ENCODE measurements at regions not wholly inside any gene's neighbourhood (a gene's known extent, or its start where the extent isn't known, plus 50 kb on each side); places are given as distances from the start of the nearest gene placed in this dataset.

GRCh38 chrX:134144231-134144630 is 92.8 kb upstream of the CCDC160 start (continued):
- TF ChIP-seq PBX3 (CRISPR knock-in tag; IDR thresholded peaks at IDR 0.05), result no peak

GRCh38 chrX:134146493-134146892 is 90.5 kb upstream of the CCDC160 start:
- no peaks in the 10 kb centered on the region for H3K36me3 ChIP-seq (ENCODE audit: control insufficient read depth in 2 of 2, insufficient read depth in 1 of 2, low read length in 2 of 2)
- POLR2A ChIA-PET, result no interaction called here
- CTCF ChIA-PET, result interaction anchor here (0.6 to 3.5 kb wide), 3 partner anchors 44 to 213 kb away, joined by 3 to 19 read pairs (median 3); no protein-coding TSS in a partner anchor
- H3K27ac ChIP-seq (ENCODE audit: extremely low read depth, low read depth, low read length), result no peak overlapping the region
- TF ChIP-seq ZNF391 (tag by site-specific recombination; IDR thresholded peaks at IDR 0.05; ENCODE audit: borderline replicate concordance, low read depth) (no peak), ZIC2 (tag by site-specific recombination; IDR thresholded peaks at IDR 0.05) (no peak), SP3 (tag by site-specific recombination; IDR thresholded peaks at IDR 0.05) (no peak), ZNF843 (tag by site-specific recombination; IDR thresholded peaks at IDR 0.05) (no peak), ZNF404 (tag by site-specific recombination; IDR thresholded peaks at IDR 0.05) (no peak), WT1 (tag by site-specific recombination; IDR thresholded peaks at IDR 0.05) (no peak), ZNF132 (tag by site-specific recombination; IDR thresholded peaks at IDR 0.05; ENCODE audit: borderline replicate concordance) (no peak), ZNF791 (tag by site-specific recombination; IDR thresholded peaks at IDR 0.05) (no peak)
- H3K4me1 ChIP-seq (ENCODE audit: control insufficient read depth, insufficient read depth, low read length), result no peaks in the 10 kb centered on the region
- no peaks in the 10 kb centered on the region for H3K9me3 ChIP-seq (ENCODE audit: control insufficient read depth, insufficient read depth, low read depth, low read length)
- no peak overlapping the region for H3K4me3 ChIP-seq (ENCODE audit: low read depth, low read length)

DNA sequence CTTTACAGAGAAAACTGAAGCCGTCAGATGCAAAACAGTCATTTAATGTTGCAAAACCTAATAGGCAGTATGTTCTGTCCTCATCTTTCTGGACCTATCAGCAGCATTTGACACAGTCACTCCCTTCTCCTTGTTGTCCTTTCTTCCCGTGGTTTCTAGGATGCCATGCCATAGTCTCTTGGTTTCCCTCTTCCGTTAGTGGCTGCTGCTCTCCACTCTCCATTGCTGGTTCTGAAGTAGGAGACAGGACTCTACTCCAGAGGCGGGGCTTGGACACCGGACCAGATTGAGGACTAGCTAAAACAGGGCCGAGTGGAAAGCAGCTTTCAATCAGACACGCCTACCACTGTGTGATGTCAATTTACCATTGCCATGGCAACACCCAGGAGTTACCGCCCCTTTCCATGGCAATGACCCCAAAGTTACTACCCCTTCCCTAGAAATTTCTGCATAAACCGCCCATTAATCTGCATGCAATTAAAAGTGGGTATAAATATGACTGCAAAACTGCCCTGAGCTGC is 88.8 kb upstream of the CCDC160 start:
- no peaks in the 10 kb centered on the region for H3K9me3 ChIP-seq (ENCODE audit: control insufficient read depth, insufficient read depth, low read depth, low read length)
- ChIA-PET POLR2A (no interaction called here), CTCF (interaction anchor here (0.5 to 0.6 kb wide), 2 partner anchors 129 to 1395 kb away, joined by 3 read pairs; no protein-coding TSS in a partner anchor)
- H3K4me1 ChIP-seq (ENCODE audit: control insufficient read depth, insufficient read depth, low read length), result no peaks in the 10 kb centered on the region
- TF ChIP-seq ZNF10 (tag by site-specific recombination; IDR thresholded peaks at IDR 0.05), result no peak
- H3K4me3 ChIP-seq (ENCODE audit: low read depth, low read length), result no peak overlapping the region
- H3K27ac ChIP-seq (ENCODE audit: extremely low read depth, low read depth, low read length), result no peak overlapping the region
- H3K36me3 ChIP-seq (ENCODE audit: control insufficient read depth in 2 of 2, insufficient read depth in 1 of 2, low read length in 2 of 2), result no peaks in the 10 kb centered on the region

GRCh38 chrX:134158821-134159512 is 78.0 kb upstream of the CCDC160 start:
- H3K4me3 ChIP-seq (ENCODE audit: low read depth, low read length), result no peak overlapping the region
- CTCF ChIA-PET, result no interaction called here
- H3K4me1 ChIP-seq (ENCODE audit: control insufficient read depth, insufficient read depth, low read length), result no peaks in the 10 kb centered on the region
- no peak overlapping the region for H3K27ac ChIP-seq (ENCODE audit: extremely low read depth, low read depth, low read length)
- POLR2A ChIA-PET, result no interaction called here
- H3K9me3 ChIP-seq (ENCODE audit: control insufficient read depth, insufficient read depth, low read depth, low read length), result no peaks in the 10 kb centered on the region
- H3K36me3 ChIP-seq (ENCODE audit: control insufficient read depth in 2 of 2, insufficient read depth in 1 of 2, low read length in 2 of 2), result no peaks in the 10 kb centered on the region
- TF ChIP-seq SP2 (tag by site-specific recombination; IDR thresholded peaks at IDR 0.05) (no peak), SCRT2 (tag by site-specific recombination; IDR thresholded peaks at IDR 0.05) (no peak), ZNF398 (tag by site-specific recombination; IDR thresholded peaks at IDR 0.05) (no peak), ZNF791 (tag by site-specific recombination; IDR thresholded peaks at IDR 0.05) (no peak), ZNF292 (tag by site-specific recombination; IDR thresholded peaks at IDR 0.05; ENCODE audit: borderline replicate concordance, low read depth) (no peak), OSR2 (tag by site-specific recombination; IDR thresholded peaks at IDR 0.05) (no peak), BCL11B (tag by site-specific recombination; IDR thresholded peaks at IDR 0.05; ENCODE audit: low read depth) (no peak), ZNF266 (tag by site-specific recombination; IDR thresholded peaks at IDR 0.05; ENCODE audit: low read depth) (no peak), ZNF792 (tag by site-specific recombination; IDR thresholded peaks at IDR 0.05) (no peak), ZNF830 (tag by site-specific recombination; IDR thresholded peaks at IDR 0.05; ENCODE audit: low read depth) (no peak), ZNF514 (tag by site-specific recombination; IDR thresholded peaks at IDR 0.05) (no peak), ZBTB44 (tag by site-specific recombination; IDR thresholded peaks at IDR 0.05) (no peak)
- TF ChIP-seq, protein P1, sequence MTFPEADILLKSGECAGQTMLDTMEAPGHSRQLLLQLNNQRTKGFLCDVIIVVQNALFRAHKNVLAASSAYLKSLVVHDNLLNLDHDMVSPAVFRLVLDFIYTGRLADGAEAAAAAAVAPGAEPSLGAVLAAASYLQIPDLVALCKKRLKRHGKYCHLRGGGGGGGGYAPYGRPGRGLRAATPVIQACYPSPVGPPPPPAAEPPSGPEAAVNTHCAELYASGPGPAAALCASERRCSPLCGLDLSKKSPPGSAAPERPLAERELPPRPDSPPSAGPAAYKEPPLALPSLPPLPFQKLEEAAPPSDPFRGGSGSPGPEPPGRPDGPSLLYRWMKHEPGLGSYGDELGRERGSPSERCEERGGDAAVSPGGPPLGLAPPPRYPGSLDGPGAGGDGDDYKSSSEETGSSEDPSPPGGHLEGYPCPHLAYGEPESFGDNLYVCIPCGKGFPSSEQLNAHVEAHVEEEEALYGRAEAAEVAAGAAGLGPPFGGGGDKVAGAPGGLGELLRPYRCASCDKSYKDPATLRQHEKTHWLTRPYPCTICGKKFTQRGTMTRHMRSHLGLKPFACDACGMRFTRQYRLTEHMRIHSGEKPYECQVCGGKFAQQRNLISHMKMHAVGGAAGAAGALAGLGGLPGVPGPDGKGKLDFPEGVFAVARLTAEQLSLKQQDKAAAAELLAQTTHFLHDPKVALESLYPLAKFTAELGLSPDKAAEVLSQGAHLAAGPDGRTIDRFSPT (tag by site-specific recombination; IDR thresholded peaks at IDR 0.05), result no peak

Data from HEK293 (cell line).